Psoas muscle (tissue), 7 donors: ENCODE measurements at regions not wholly inside any gene's neighbourhood (a gene's known extent, or its start where the extent isn't known, plus 50 kb on each side); places are given as distances from the start of the nearest gene placed in this dataset.

Source experiments
- ATAC-seq, 4 donors: fragments of 200-7000 bp; cut with Tn5 transposase; one replicate each; pipeline ENCODE4 v1.9.1; 2020; ENCODE audit warnings: moderate library complexity in 3 of 4, mild to moderate bottlenecking in 2 of 4
- DNase-seq, 2 donors: peaks; one replicate each; pipeline ENCODE4 v3.0.0-alpha.2; 2020
- H3K27ac ChIP-seq: fragments of 200-600 bp; one replicate; pipeline ENCODE4 v1.8.0; 2022
- H3K27me3 ChIP-seq, 3 donors: fragments of 200-600 bp in 1 of 3; one replicate each; pipeline versions ENCODE4 v1.6.1 to v1.8.0; 2013 to 2022; ENCODE audit warnings: low read length in 2 of 3, mild to moderate bottlenecking in 2 of 3, moderate library complexity in 1 of 3; ENCODE audit not compliant: insufficient read depth in 3 of 3
- H3K36me3 ChIP-seq, 2 donors: fragments of 200-600 bp in 1 of 2; one replicate each; pipeline versions ENCODE4 v1.6.1 to v1.8.0; 2013 to 2022; ENCODE audit warnings: low read depth in 1 of 2, mild to moderate bottlenecking in 1 of 2, moderate library complexity in 1 of 2; ENCODE audit not compliant: insufficient read depth in 1 of 2
- H3K4me1 ChIP-seq: fragments of 200-600 bp; one replicate; pipeline ENCODE4 v1.8.0; 2022
- H3K4me3 ChIP-seq: fragments of 200-600 bp; one replicate; pipeline ENCODE4 v1.8.0; 2022; ENCODE audit warnings: mild to moderate bottlenecking
- H3K9me3 ChIP-seq: fragments of 200-600 bp; one replicate; pipeline ENCODE4 v1.8.0; 2022
- whole genome bisulfite sequencing, 3 donors: extraction: QIAGEN DNeasy Blood & Tissue Kit; methylation state at CpG; one replicate each; pipeline versions ENCODE4 v1.1.6 to v1.1.7; 2013; 5-methylcytosine and 5-hydroxymethylcytosine counted together
- intact Hi-C, 2 donors: fragments of 100-400 bp; cut with DNase I; formaldehyde crosslinking; loops; one replicate each; pipeline versions ENCODE4 v1.11.0 to v1.14.2; 2022
- TF ChIP-seq, protein P1 (sequence below): fragments of 200-600 bp; IDR thresholded peaks from one replicate; pipeline ENCODE4 v1.8.0; 2022; ENCODE audit warnings: antibody characterized with exemption
- donor health status: healthy with polysubstance abuse.
- donor health status: DM: no; HTN: no; CAD: no; lungs with moderate emphysema.
- donor health status: Bipolar disorder and iron deficiency.
- donor health status: healthy.
- donor health status: DM: yes; HTN: yes; CAD: no.
- donor health status: DM: no; HTN: no; CAD: no.
- donor health status: DM: yes; HTN: yes; CAD: no.

DNA sequence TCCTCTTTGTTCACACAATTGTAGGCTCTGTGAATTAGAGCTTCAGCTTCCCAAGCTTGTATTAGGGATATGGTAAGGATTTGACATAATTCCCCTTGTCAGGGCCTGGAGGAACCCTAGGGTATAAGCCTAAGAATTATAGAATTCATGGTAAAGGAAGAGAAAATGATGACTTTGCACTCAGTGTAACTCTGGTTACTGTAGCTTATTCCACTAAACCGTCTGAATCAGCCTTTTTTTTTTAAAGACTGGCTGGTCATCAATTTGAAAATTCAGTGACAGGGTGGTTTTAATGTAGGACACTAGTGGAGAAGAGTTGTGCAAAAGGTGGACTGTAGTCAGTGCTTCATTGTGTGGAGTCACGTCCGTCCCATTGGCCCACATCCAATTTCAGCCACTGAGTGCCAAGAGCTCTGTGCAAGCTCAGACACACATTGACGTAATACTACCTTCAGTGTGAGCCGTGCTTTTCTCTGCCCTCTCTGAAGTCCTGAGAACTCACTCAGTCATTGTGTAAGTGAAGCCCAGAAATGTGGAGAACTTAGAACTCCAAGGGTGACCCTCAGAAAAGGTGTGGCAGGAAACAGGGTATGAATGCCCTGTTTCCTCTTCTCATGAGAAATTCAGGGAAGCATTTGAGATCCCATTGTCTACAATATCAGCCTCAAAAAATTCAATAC is 449.8 kb downstream of the C4orf33 start:
- Histone ChIP-seq H3K27me3 (no peaks in the 10 kb centered on the region), H3K4me1 (no peaks in the 10 kb centered on the region), H3K27ac (no peak overlapping the region), H3K36me3 (no peaks in the 10 kb centered on the region), H3K4me3 (no peak overlapping the region), H3K9me3 (no peaks in the 10 kb centered on the region)
- TF ChIP-seq, protein P1, sequence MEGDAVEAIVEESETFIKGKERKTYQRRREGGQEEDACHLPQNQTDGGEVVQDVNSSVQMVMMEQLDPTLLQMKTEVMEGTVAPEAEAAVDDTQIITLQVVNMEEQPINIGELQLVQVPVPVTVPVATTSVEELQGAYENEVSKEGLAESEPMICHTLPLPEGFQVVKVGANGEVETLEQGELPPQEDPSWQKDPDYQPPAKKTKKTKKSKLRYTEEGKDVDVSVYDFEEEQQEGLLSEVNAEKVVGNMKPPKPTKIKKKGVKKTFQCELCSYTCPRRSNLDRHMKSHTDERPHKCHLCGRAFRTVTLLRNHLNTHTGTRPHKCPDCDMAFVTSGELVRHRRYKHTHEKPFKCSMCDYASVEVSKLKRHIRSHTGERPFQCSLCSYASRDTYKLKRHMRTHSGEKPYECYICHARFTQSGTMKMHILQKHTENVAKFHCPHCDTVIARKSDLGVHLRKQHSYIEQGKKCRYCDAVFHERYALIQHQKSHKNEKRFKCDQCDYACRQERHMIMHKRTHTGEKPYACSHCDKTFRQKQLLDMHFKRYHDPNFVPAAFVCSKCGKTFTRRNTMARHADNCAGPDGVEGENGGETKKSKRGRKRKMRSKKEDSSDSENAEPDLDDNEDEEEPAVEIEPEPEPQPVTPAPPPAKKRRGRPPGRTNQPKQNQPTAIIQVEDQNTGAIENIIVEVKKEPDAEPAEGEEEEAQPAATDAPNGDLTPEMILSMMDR, result no peak
- intact Hi-C loops, result no loop called here
- peak in 3 of 4 donors; percentile 38 to 59 (median 46) for ATAC-seq
- 6 to 16% (median 9%) methylated on average over 5 of the region's 5 CpGs for WGBS, 3 donors
- peak; percentile 65 to 72 for DNase-seq

DNA sequence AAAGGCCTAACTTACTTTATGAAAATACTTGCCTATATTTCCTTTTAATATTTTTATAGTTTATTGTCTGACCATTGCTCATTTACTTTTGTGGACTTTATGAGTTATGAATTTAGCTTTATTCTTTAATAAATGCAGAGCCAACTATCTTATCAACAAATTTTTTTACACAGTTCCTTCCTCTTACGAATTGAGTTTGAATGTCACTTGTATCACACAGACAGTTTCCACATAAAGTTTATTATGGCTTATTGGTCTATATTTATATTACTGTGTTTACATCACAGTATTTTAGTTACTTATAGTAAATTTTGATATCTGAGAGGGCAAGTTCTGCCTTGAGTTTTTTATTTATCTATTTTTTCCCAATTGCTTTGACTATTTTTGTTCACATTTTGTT is 450.6 kb downstream of the C4orf33 start:
- WGBS, 3 donors, result 65 to 72% (median 65%) methylated on average over 1 of the region's 1 CpG
- Histone ChIP-seq H3K4me1 (no peaks in the 10 kb centered on the region), H3K27ac (no peak overlapping the region), H3K4me3 (no peak overlapping the region), H3K27me3 (no peaks in the 10 kb centered on the region), H3K36me3 (no peaks in the 10 kb centered on the region), H3K9me3 (no peaks in the 10 kb centered on the region)
- intact Hi-C loops, result no loop called here
- ATAC-seq (no peak), DNase-seq (no peak)
- TF ChIP-seq, protein P1, result no peak

DNA sequence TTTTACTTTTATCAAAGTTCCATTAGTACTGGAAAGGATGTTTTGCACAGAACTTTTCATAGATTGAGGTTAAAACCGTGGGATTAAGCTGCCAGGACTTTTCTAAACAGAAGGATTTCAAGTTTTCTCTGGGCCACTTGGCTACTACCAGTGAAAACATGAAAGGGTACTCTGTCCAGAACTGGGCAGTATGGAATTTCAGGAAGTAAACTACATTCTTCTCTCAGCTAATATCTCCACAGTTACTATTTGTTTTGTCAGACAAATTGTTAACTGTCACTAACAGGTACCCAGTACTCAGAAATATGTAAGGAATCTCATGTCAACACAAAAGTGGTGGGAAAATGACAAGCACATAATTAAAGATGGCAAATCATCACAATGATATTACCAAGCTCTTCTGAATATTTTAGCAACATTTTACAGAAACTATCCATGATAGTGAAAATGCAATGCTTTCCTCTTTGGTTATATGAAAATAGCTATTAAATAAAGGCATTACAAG is 454.4 kb downstream of the C4orf33 start:
- DNase-seq (no peak), ATAC-seq (no peak)
- no peaks in the 10 kb centered on the region for H3K4me1 ChIP-seq
- 24 to 33% (median 26%) methylated on average over 1 of the region's 1 CpG for WGBS, 3 donors
- no peak overlapping the region for H3K4me3 ChIP-seq
- H3K36me3 ChIP-seq, result no peaks in the 10 kb centered on the region
- intact Hi-C loops, result no loop called here
- H3K27ac ChIP-seq, result no peak overlapping the region
- no peaks in the 10 kb centered on the region for H3K9me3 ChIP-seq
- TF ChIP-seq, protein P1, result no peak
- no peaks in the 10 kb centered on the region for H3K27me3 ChIP-seq

DNA sequence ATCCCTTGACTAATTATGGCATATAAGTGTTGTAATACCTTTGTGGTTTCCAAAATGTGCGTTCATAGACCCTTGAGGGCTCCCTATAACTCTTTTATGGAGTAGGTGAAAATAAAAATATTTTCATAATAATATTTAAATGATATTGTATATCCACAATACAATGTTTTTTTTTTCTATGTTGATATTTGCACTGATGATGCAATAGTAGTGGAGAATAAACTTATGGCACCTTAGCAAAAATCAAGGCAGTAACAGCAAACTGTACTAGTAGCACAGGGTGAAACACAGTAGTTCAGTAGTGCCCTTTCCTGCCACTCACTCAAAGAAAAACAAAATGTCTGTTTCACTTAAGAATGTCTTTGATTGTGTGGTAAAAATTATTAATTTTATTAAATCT is 465.3 kb downstream of the C4orf33 start:
- no peaks in the 10 kb centered on the region for H3K27me3 ChIP-seq
- 36 to 50% (median 38%) methylated on average over 1 of the region's 1 CpG for WGBS, 3 donors
- intact Hi-C loops, result no loop called here

More for the DNA sequence above, 465.3 kb downstream of the C4orf33 start:
- Histone ChIP-seq H3K9me3 (no peaks in the 10 kb centered on the region), H3K36me3 (no peaks in the 10 kb centered on the region), H3K4me1 (no peaks in the 10 kb centered on the region), H3K27ac (no peak overlapping the region), H3K4me3 (no peak overlapping the region)
- ATAC-seq (no peak), DNase-seq (no peak)
- TF ChIP-seq, protein P1, result no peak
